Stimulated activated memory B cell treated with anti-CD40 and anti-IgM and Interleukin-4, amounts not matched to agents 10 μg/mL and 1 μg/mL and 100 μg/mL, for 72 hours (primary cell): ENCODE measurements at regions not wholly inside any gene's neighbourhood (a gene's known extent, or its start where the extent isn't known, plus 50 kb on each side); places are given as distances from the start of the nearest gene placed in this dataset.

Experiments
- ATAC-seq: fragments of 150-1000 bp; cut with Tn5 transposase; 2 replicates; pipeline ENCODE4 v1.10.0; 2021
- H3K27ac Mint-ChIP-seq: one replicate; pipeline ENCODE4 v1.8.0; 2022; ENCODE audit warnings: mild to moderate bottlenecking, mixed read lengths
- H3K27me3 Mint-ChIP-seq: one replicate; pipeline ENCODE4 v1.8.0; 2022; ENCODE audit warnings: mixed read lengths
- H3K36me3 Mint-ChIP-seq: one replicate; pipeline ENCODE4 v1.8.0; 2022; ENCODE audit warnings: mixed read lengths
- H3K4me1 Mint-ChIP-seq: one replicate; pipeline ENCODE4 v1.8.0; 2022; ENCODE audit warnings: mixed read lengths
- H3K4me3 Mint-ChIP-seq: one replicate; pipeline ENCODE4 v1.8.0; 2022; ENCODE audit warnings: mild to moderate bottlenecking, moderate library complexity, mixed read lengths
- H3K9me3 Mint-ChIP-seq: one replicate; pipeline ENCODE4 v1.8.0; 2022; ENCODE audit warnings: mixed read lengths

DNA sequence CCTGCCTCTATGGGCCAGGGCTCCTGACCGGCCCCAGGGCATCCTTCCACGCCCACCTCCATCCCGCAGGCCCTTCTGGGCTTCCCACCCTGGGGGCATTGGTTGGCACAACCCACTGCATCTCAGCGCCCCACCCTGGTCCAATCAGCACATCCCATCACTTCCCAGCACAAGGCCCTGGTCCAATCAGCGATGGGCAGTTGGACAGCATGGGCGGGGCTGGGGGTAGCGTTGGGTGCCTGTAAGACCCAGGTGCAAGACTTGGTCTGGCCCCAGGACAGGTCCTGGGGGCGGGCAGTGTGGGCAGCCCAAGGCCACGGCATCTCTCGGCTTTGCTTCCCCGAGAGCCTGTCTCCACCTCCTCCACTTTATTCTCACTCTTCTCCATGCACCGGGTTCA is 298.5 kb downstream of the BMP7 start:
- no peak overlapping the region for H3K4me3 Mint-ChIP-seq
- no peaks in the 10 kb centered on the region for H3K4me1 Mint-ChIP-seq
- H3K9me3 Mint-ChIP-seq: peaks cover 8% of the 10 kb centered on the region
- no peaks in the 10 kb centered on the region for H3K36me3 Mint-ChIP-seq
- H3K27me3 Mint-ChIP-seq: no peaks in the 10 kb centered on the region
- H3K27ac Mint-ChIP-seq: no peak overlapping the region
- ATAC-seq: no peak

DNA sequence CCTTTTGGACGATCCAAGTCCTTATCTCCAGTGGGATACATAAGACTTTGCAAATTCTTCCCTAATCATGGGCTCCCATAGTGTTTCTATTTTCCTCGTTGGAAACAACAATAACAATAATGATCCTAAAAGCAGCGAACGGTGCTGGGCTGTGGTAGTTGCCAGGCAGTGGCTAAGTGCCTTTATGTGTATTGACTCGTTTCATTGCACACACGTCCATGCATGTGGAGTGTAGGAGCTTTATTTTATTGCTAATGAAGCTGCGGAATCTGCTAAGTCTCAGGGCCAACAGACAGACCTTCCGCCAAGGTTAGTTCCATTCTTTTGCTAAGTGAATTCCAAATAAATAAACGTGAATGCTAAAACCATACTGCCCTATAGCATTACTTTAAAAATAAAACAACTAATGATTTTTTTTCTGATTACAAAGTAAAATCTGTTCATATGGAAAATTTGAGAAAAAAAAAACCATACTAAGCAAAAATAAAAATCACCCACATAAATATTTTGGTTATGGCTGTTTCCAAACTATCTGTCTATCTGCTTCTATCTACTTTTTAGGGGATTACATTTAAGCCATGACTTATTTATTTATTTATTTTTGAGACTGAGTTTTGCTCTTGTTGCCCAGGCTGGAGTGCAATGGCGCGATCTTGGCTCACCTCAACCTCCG is 297.9 kb downstream of the BMP7 start:
- Mint-ChIP-seq H3K4me3 (no peak overlapping the region), H3K36me3 (no peaks in the 10 kb centered on the region), H3K4me1 (no peaks in the 10 kb centered on the region), H3K27ac (no peak overlapping the region), H3K27me3 (peaks cover 4% of the 10 kb centered on the region), H3K9me3 (peaks cover 5% of the 10 kb centered on the region)
- ATAC-seq: no peak

DNA sequence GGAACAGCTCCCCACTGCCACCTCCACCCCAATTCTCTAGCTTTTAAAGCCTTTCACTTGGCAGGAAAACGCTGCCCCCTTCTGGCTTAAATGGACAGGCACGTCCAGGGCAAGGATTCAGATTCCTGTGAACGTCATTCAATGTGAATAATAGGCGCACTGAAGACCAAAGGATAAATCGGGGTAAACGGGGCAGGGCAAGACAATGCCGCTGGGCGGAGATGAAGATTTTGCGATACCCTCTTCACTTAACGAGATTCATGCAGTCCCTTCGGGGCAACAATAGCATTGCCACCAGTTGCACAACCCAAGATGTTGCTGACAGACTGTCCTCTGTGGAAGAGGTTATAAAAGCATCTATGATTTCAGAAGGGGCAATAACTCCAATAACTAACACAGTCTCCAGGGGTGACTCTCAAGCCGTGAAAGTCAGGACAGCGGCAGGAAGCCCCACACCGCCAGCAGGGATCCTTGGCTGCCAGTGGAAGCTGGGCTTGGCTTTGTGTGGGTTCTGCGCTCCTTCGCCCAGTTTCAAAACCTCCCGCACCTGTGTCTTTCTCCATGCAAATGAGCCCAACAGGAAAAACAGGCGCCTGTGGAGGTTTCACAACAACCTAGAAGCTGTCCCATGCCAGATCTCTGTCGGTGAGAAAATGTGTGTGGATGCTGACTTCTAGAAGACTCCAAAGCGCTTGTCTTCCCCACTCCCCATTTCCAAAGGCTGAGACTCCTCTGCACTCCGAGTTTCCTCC is 291.8 kb downstream of the BMP7 start:
- no peak overlapping the region for H3K4me3 Mint-ChIP-seq
- no peaks in the 10 kb centered on the region for H3K36me3 Mint-ChIP-seq
- H3K9me3 Mint-ChIP-seq: peaks cover 6% of the 10 kb centered on the region
- no peak for ATAC-seq
- peaks cover 49% of the 10 kb centered on the region for H3K27me3 Mint-ChIP-seq
- H3K27ac Mint-ChIP-seq: no peak overlapping the region
- no peaks in the 10 kb centered on the region for H3K4me1 Mint-ChIP-seq

DNA sequence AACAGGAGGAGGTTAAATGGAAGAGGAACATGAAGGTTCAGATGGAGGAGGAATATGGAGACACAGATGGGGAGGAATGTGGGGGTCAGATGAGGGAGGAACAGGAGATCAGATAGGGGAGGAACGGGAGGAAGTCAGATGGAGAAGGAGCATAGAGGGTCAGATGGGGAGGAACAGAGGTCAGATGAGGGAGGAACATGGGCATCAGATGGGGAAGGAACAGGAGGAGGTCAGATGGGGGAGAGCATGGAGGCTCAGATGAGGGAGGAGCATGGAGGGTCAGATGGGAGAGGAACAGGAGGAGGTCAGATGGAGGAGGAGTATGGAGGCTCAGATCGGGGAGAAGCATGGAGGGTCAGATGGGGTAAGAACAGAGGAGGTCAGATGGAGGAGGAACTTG is 290.6 kb downstream of the BMP7 start:
- no peak for ATAC-seq
- Mint-ChIP-seq H3K27me3 (peaks cover 49% of the 10 kb centered on the region), H3K4me1 (no peaks in the 10 kb centered on the region)

DNA sequence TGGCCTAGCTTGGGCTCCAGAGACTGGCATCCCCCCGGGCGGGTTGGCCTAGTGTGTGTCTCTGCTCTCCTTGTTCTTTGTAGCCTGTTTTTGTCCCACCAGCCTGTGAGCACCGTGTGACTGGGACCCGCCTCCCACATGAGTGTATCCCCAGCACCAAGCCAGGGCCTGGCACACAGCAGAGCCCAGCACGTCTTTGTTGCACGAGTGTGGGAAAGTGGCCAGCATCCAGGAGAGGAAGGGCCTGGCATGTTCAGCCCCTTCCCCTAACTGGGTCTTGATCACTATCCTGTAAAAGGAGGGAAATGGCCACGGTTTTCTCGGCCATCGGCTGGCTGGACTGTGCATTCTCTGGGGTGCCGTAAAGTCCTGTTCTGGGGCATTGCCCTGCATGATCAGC is 290.1 kb downstream of the BMP7 start:
- H3K9me3 Mint-ChIP-seq: peaks cover 6% of the 10 kb centered on the region
- H3K4me1 Mint-ChIP-seq: no peaks in the 10 kb centered on the region
- peaks cover 49% of the 10 kb centered on the region for H3K27me3 Mint-ChIP-seq
- no peak overlapping the region for H3K27ac Mint-ChIP-seq
- no peak for ATAC-seq
- H3K36me3 Mint-ChIP-seq: no peaks in the 10 kb centered on the region
- no peak overlapping the region for H3K4me3 Mint-ChIP-seq

More for the DNA sequence above, 290.6 kb downstream of the BMP7 start:
- H3K4me3 Mint-ChIP-seq: no peak overlapping the region
- peaks cover 6% of the 10 kb centered on the region for H3K9me3 Mint-ChIP-seq
- no peak overlapping the region for H3K27ac Mint-ChIP-seq
- H3K36me3 Mint-ChIP-seq: no peaks in the 10 kb centered on the region

DNA sequence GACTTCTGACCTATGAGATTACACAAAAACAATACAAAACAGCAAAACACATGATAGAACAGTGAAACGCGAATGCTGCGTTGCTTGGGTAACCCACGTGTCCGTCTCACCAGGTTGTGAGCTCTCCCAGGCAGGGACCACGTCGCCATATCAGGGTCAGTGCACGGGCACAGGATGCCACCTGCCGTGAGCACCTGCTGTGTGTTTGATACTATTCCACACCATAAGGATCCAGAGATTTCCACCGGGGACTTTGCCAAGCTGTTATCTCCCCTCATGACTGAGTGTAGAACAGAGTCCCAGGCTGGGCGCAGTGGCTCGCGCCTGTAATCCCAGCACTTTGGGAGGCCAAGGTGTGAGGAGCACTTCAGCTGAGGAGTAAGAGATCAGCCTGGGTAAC is 288.0 kb downstream of the BMP7 start:
- no peaks in the 10 kb centered on the region for H3K36me3 Mint-ChIP-seq
- ATAC-seq: no peak
- H3K4me1 Mint-ChIP-seq: no peaks in the 10 kb centered on the region
- peaks cover 45% of the 10 kb centered on the region for H3K27me3 Mint-ChIP-seq
- peaks cover 6% of the 10 kb centered on the region for H3K9me3 Mint-ChIP-seq
- no peak overlapping the region for H3K4me3 Mint-ChIP-seq
- H3K27ac Mint-ChIP-seq: no peak overlapping the region

DNA sequence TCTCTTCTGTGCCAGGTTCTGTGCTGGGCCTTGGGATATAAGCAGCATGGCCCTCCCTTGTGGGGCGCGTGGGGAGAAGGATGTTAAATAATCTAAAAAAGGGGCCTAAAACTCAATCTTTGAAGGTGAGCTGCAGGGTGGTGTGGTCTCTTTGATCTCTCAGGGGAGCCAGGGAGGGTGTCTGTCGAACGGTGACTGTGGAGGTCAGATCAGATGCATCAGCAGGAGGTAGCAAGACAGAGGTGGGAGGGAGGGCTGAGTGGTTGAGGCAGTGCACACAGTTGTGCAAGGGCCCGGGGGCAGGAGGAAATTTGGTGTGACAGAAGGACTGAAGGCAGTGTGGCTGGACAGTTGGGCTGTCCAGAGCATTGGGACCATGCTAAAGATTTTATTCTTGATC is 287.3 kb downstream of the BMP7 start:
- Mint-ChIP-seq H3K9me3 (peaks cover 8% of the 10 kb centered on the region), H3K27me3 (peaks cover 38% of the 10 kb centered on the region), H3K27ac (no peak overlapping the region), H3K4me1 (no peaks in the 10 kb centered on the region), H3K36me3 (no peaks in the 10 kb centered on the region), H3K4me3 (no peak overlapping the region)
- ATAC-seq: no peak

DNA sequence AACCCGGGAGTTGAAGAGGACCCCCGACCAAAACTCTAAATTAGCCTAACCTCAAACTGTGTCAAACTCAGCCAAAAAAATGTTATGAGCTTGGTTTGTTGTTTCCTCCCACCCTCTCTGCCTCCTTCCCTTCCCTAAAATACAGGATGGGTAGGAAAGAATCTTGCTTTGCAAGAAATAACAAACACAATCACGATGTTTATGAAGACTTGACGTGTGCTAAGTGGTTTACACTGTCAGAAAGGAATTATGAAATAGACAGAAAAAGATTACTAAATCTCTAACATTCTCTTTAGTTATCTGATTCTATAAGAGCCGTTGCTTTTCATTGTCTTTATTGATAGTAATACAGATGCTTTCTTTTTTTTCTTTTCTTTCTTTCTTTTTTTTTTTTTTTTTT is 285.1 kb downstream of the BMP7 start:
- Mint-ChIP-seq H3K4me1 (no peaks in the 10 kb centered on the region), H3K9me3 (peaks cover 6% of the 10 kb centered on the region), H3K27me3 (peaks cover 23% of the 10 kb centered on the region), H3K4me3 (no peak overlapping the region), H3K36me3 (no peaks in the 10 kb centered on the region), H3K27ac (no peak overlapping the region)
- ATAC-seq: no peak

DNA sequence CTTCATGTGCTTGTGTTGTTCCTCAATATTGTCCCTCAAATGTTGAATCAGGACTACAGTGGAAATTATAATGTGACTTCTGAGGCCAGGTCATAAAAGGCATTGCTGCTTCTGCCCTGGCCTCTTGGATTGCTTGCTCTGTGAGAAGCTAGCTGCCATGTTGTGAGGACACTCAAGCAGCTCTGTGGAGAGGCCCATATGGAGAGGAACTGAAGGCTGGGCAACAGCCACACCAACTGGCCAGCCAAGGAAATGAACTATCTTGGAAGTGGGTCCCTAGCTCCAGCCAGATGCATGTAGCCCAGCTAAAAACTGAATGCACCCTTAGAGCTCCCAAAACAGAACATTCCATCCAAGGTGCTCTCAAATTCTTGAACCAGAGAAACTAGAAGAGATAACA is 282.6 kb downstream of the BMP7 start:
- Mint-ChIP-seq H3K4me3 (no peak overlapping the region), H3K27me3 (peaks cover 8% of the 10 kb centered on the region), H3K4me1 (no peaks in the 10 kb centered on the region), H3K27ac (no peak overlapping the region), H3K9me3 (peaks cover 6% of the 10 kb centered on the region), H3K36me3 (no peaks in the 10 kb centered on the region)
- ATAC-seq: no peak

DNA sequence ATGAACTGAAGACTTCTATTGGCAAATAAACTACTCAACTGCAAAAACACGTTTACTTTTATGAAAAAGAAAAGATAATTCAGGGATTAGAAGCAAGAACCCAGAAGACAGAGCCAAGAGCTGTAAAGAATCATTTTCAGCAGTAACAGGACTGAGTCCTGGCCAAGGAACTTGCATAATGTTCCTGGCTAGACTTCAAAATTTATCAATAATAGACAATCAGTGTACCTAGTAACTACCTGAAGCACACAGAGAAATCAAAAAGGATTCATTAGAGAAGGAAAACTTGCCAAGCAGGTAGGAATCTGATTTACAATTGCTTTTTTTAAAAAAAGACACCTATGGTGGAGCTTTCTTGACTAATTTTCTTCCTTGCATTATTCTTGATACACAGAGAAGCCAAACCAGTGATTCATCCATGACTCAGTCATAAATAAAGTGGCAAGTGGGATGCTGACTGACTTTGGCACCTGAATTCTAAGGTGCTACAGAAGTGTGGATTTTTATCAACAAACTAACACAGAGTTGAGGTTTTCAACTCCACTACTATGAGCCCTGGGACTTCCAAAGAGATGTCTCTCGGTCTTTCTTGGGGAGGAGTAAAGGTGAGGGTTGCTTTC is 281.3 kb downstream of the BMP7 start:
- H3K4me1 Mint-ChIP-seq: no peaks in the 10 kb centered on the region
- no peak overlapping the region for H3K4me3 Mint-ChIP-seq
- H3K27ac Mint-ChIP-seq: no peak overlapping the region
- no peak for ATAC-seq
- peaks cover 9% of the 10 kb centered on the region for H3K27me3 Mint-ChIP-seq
- H3K9me3 Mint-ChIP-seq: peaks cover 6% of the 10 kb centered on the region
- no peaks in the 10 kb centered on the region for H3K36me3 Mint-ChIP-seq

DNA sequence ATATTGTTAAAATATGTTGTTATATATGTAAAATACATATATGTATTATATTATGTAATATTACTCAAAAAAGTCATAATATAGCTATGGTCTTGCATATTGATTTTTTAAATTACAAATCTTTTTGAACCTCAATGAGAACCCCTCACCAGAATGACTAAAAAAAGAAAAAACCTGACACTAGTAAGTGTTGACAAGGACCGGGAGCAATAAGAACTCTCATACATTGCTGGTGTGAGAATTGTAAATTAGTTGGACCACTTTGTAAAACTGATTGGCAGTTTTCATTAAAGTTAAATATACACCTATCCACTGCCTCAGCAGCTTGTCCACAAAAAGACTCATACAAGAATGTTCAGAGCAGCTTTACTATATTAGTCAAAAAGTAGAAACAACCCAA is 280.0 kb downstream of the BMP7 start:
- H3K36me3 Mint-ChIP-seq: no peaks in the 10 kb centered on the region
- no peak overlapping the region for H3K4me3 Mint-ChIP-seq
- H3K27me3 Mint-ChIP-seq: peaks cover 9% of the 10 kb centered on the region
- H3K9me3 Mint-ChIP-seq: peaks cover 6% of the 10 kb centered on the region
- no peak for ATAC-seq
- H3K27ac Mint-ChIP-seq: no peak overlapping the region
- H3K4me1 Mint-ChIP-seq: no peaks in the 10 kb centered on the region

DNA sequence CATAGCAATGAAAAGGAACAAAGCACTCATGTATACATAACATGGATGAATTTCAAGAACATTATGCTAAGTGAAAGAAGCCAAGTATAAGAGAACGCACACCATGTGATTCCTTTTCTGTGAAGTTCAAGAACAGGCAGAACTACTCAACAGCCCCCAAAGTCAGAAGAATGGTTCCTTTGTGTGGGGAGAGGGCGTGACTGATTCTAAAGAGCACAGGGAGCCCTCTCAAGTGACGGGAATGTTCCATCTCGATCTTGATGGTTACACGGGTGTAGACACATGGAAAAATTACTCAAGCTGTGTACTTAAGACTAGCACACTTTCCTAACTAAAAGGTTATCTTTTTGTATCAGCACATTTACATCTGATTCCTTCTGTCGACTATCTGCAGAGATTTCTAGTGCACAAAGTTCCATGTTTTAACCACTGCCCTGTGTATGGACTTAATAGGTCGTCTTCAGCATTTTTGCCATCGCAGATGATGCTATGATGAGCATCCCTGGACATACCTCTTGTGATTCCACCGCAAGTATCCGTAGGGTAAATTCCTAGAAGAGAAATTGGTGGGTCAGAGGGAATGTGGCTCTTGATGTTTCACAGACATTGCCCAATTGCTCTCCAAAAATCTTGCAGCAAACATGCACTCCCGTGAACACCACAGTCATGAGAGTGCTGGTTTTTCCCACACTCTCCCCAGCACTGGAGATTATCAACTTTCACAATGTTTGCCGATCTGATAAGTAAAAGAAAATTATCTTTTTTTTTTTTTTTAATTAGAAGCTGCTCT is 279.3 kb downstream of the BMP7 start:
- ATAC-seq: no peak
- H3K9me3 Mint-ChIP-seq: peaks cover 6% of the 10 kb centered on the region
- no peaks in the 10 kb centered on the region for H3K36me3 Mint-ChIP-seq
- no peak overlapping the region for H3K4me3 Mint-ChIP-seq
- no peaks in the 10 kb centered on the region for H3K4me1 Mint-ChIP-seq
- H3K27ac Mint-ChIP-seq: no peak overlapping the region
- peaks cover 9% of the 10 kb centered on the region for H3K27me3 Mint-ChIP-seq

DNA sequence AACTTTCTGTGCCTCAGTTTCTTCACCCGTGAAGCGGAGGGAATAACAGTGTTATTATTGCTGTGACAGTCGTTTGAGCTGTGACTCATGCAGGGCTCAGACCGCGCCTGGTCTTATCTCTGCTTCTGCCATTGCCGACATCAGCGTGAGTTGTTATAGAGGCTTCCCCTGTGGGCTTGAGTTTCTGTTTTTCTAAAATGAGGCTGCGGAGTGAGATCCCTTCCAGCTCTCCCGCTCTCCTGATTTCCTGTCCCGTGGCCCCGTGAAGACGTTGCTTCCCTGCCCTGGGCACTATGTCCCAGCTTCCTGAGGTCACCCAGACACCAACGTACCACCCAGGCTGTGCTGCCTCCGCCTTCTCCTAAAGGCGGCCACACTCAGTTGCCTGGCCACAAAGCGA is 278.5 kb downstream of the BMP7 start:
- Mint-ChIP-seq H3K36me3 (no peaks in the 10 kb centered on the region), H3K4me1 (no peaks in the 10 kb centered on the region), H3K27me3 (peaks cover 9% of the 10 kb centered on the region), H3K4me3 (no peak overlapping the region), H3K27ac (no peak overlapping the region), H3K9me3 (peaks cover 6% of the 10 kb centered on the region)
- no peak for ATAC-seq

DNA sequence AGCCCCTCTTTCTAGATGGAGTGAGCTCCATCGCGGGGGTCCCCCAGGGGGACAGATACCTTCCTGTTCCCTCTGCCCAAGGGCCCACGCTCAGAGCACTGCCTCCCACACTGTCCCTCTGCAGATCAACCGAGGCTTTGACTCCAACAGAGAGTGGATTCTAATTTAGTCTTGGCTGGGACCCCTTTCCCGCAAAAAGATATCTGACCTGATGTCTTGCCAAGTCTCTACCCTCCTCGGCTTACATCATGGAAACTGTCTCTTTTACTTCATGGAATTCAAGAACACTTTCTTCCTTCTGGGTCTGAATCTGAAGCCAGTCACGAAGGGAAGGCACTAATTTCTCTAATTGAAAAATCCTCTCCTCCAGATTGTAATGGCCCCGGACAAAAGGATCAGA is 278.0 kb downstream of the BMP7 start:
- no peak overlapping the region for H3K27ac Mint-ChIP-seq
- H3K36me3 Mint-ChIP-seq: no peaks in the 10 kb centered on the region
- H3K9me3 Mint-ChIP-seq: peaks cover 6% of the 10 kb centered on the region
- ATAC-seq: no peak
- H3K27me3 Mint-ChIP-seq: peaks cover 9% of the 10 kb centered on the region
- no peaks in the 10 kb centered on the region for H3K4me1 Mint-ChIP-seq
- no peak overlapping the region for H3K4me3 Mint-ChIP-seq

DNA sequence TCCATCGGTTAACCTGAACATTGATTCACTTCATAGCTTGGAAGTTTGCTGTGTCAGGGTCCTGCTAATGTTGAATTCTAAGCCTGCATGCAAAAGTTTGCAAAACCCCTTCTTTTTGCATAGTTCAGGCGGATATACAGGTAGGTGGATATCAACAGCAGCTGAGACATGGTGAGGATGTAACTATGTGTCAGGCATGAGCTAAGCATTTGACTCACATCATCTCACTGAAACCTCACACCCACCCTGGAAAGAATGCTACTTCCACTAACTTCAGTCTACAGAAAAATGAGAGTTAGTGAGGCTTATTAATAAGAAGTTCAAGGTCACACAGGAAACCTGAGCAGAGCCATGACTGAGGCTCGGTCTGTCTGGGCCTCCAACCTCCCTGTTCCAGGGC is 276.9 kb downstream of the BMP7 start:
- H3K4me3 Mint-ChIP-seq: no peak overlapping the region
- H3K27me3 Mint-ChIP-seq: peaks cover 9% of the 10 kb centered on the region
- H3K4me1 Mint-ChIP-seq: no peaks in the 10 kb centered on the region
- H3K27ac Mint-ChIP-seq: no peak overlapping the region
- H3K9me3 Mint-ChIP-seq: peaks cover 1% of the 10 kb centered on the region
- no peak for ATAC-seq
- no peaks in the 10 kb centered on the region for H3K36me3 Mint-ChIP-seq
